Esophagus squamous epithelium (tissue), 5 donors: ENCODE measurements at regions not wholly inside any gene's neighbourhood (a gene's known extent, or its start where the extent isn't known, plus 50 kb on each side); places are given as distances from the start of the nearest gene placed in this dataset.

ENCODE experiments used
- DNase-seq: peaks from one replicate; lab custom pipeline; 2025; lab: John Stamatoyannopoulos, UW
- H3K27ac ChIP-seq, 4 donors: fragments of 200-600 bp; sonication (generic); one replicate each; pipeline ENCODE4 v1.5.1; 2016 to 2019; ENCODE audit warnings: mild to moderate bottlenecking in 1 of 4
- H3K27me3 ChIP-seq, 4 donors: fragments of 200-600 bp; sonication (generic); 1 replicate in 3 of 4; 2 replicates in 1 of 4; pipeline versions ENCODE4 v1.5.1 to v1.6.0; 2017 to 2021; ENCODE audit warnings: antibody characterized with exemption in 1 of 4
- H3K36me3 ChIP-seq, 3 donors: fragments of 200-600 bp; sonication (generic); one replicate each; pipeline ENCODE4 v1.5.1; 2016 to 2019
- H3K4me1 ChIP-seq, 3 donors: fragments of 200-600 bp; sonication (generic); one replicate each; pipeline ENCODE4 v1.5.1; 2017 to 2019
- H3K4me3 ChIP-seq, 4 donors: fragments of 200-600 bp; sonication (generic); 1 replicate in 3 of 4; 2 replicates in 1 of 4; pipeline ENCODE4 v1.5.1; 2016 to 2019; ENCODE audit warnings: mild to moderate bottlenecking in 2 of 4, moderate library complexity in 1 of 4
- H3K9me3 ChIP-seq, 3 donors: fragments of 200-600 bp; sonication (generic); one replicate each; pipeline ENCODE4 v1.5.1; 2016 to 2019
- POLR2A ChIP-seq, 4 donors: fragments of 450-650 bp; IDR thresholded peaks; one replicate each; pipeline ENCODE4 v1.6.1; 2017; ENCODE audit warnings: antibody characterized with exemption in 4 of 4, mild to moderate bottlenecking in 4 of 4, moderate library complexity in 3 of 4
- WGBS, 2 donors: methylation state at CpG; one replicate each; pipeline ENCODE4 v1.1.5; 2018; 5-methylcytosine and 5-hydroxymethylcytosine counted together
- intact Hi-C: fragments of 100-400 bp; cut with DNase I; formaldehyde crosslinking; loops from one replicate; pipeline ENCODE4 v1.15.0; 2022
- TF ChIP-seq, protein P1 (sequence below), 6 experiments: fragments of 450-650 bp in 4 of 6; fragments of 200-600 bp in 2 of 6; sonication (generic) in 2 of 6; IDR thresholded peaks; one replicate each; pipeline ENCODE4 v1.5.1; 2016 to 2019; ENCODE audit warnings: antibody characterized with exemption in 6 of 6, mild to moderate bottlenecking in 4 of 6, moderate library complexity in 4 of 6
- donor health status: DM: yes; HTN: yes; CAD: no.

DNA sequence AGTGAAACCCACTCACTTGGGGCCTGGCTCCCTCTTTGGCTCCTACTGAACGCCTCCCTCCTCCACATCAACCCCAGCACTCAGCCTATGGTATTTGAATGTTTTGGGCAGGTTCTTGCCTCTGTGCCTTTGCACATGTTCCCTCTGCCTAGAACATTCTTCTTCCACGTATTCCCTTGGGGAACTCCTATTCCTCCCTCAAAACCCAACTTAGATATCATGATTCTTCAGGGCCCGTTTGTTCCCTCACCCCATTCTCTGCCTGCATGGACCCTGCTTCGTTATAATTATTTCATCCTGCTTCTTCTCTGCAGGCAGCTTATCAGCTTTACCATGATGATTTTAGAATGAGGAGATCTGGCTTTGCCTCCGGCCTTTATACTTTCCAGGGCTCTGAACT, 215.0 kb upstream of the IER5L start:
- Histone ChIP-seq H3K9me3 (no peaks in the 10 kb centered on the region), H3K4me1 (no peaks in the 10 kb centered on the region), H3K27ac (no peak overlapping the region), H3K36me3 (no peaks in the 10 kb centered on the region), H3K27me3 (no peaks in the 10 kb centered on the region), H3K4me3 (no peak overlapping the region)
- DNase-seq = no peak
- TF ChIP-seq, protein P1, sequence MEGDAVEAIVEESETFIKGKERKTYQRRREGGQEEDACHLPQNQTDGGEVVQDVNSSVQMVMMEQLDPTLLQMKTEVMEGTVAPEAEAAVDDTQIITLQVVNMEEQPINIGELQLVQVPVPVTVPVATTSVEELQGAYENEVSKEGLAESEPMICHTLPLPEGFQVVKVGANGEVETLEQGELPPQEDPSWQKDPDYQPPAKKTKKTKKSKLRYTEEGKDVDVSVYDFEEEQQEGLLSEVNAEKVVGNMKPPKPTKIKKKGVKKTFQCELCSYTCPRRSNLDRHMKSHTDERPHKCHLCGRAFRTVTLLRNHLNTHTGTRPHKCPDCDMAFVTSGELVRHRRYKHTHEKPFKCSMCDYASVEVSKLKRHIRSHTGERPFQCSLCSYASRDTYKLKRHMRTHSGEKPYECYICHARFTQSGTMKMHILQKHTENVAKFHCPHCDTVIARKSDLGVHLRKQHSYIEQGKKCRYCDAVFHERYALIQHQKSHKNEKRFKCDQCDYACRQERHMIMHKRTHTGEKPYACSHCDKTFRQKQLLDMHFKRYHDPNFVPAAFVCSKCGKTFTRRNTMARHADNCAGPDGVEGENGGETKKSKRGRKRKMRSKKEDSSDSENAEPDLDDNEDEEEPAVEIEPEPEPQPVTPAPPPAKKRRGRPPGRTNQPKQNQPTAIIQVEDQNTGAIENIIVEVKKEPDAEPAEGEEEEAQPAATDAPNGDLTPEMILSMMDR (IDR thresholded peaks at IDR 0.05) = no peak
- no peak for TF ChIP-seq POLR2A (IDR thresholded peaks at IDR 0.05)
- WGBS, 2 donors = 91 to 97% methylated on average over 5 of the region's 5 CpGs
- intact Hi-C loops = no loop called here

GRCh38 chr9:129392093-129392541, 214.1 kb upstream of the IER5L start:
- H3K27me3 ChIP-seq = no peaks in the 10 kb centered on the region
- no peak for DNase-seq
- H3K36me3 ChIP-seq = no peaks in the 10 kb centered on the region
- WGBS, 2 donors = 48 to 59% methylated on average over 4 of the region's 12 CpGs
- H3K4me1 ChIP-seq = no peaks in the 10 kb centered on the region
- no peak for TF ChIP-seq POLR2A (IDR thresholded peaks at IDR 0.05)
- TF ChIP-seq, protein P1 (IDR thresholded peaks at IDR 0.05) = no peak
- H3K4me3 ChIP-seq = no peak overlapping the region
- intact Hi-C loops = no loop called here
- no peaks in the 10 kb centered on the region for H3K9me3 ChIP-seq
- H3K27ac ChIP-seq = no peak overlapping the region

- DNase-seq = no peak
- intact Hi-C loops = no loop called here
- 91% methylated on average over 7 to 12 of the region's 12 CpGs for WGBS, 2 donors
- no peaks in the 10 kb centered on the region for H3K4me1 ChIP-seq
- no peaks in the 10 kb centered on the region for H3K9me3 ChIP-seq
- TF ChIP-seq, protein P1 (IDR thresholded peaks at IDR 0.05) = no peak
- no peak for TF ChIP-seq POLR2A (IDR thresholded peaks at IDR 0.05)
- no peaks in the 10 kb centered on the region for H3K36me3 ChIP-seq
- H3K27ac ChIP-seq = no peak overlapping the region
- H3K4me3 ChIP-seq = no peak overlapping the region
- no peaks in the 10 kb centered on the region for H3K27me3 ChIP-seq
These were observed 213.2 kb upstream of the IER5L start for GRCh38 chr9:129391221-129391661.

DNA sequence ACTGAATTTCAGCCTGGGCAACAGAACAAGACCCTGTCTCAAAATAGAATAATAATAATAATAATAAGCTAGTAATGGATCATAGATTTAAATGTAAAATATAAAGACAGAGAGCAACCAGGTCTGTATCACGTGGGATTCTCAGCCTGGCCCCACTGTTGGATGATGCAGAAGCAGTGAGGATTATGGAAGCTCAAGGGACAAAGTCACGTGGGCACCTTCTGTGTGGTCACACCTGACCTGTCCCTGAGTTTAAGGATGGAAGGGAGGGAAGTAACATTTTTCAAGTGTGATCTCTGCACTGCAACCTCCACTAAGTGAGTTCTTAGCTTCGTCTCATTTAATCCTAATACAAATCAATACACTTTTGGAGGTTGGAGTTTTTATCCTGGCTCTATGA, 212.5 kb upstream of the IER5L start:
- no peak for TF ChIP-seq POLR2A (IDR thresholded peaks at IDR 0.05)
- TF ChIP-seq, protein P1 (IDR thresholded peaks at IDR 0.05) = no peak
- intact Hi-C loops = no loop called here

GRCh38 chr9:129387822-129388221, 209.8 kb upstream of the IER5L start:
- WGBS, 2 donors = 25 to 51% methylated on average over 3 of the region's 3 CpGs
- intact Hi-C loops = no loop called here

More for the DNA sequence above, 212.5 kb upstream of the IER5L start:
- no peaks in the 10 kb centered on the region for H3K4me1 ChIP-seq
- no peak overlapping the region for H3K4me3 ChIP-seq
- H3K36me3 ChIP-seq = no peaks in the 10 kb centered on the region
- no peak for DNase-seq
- no peaks in the 10 kb centered on the region for H3K9me3 ChIP-seq
- H3K27me3 ChIP-seq = no peaks in the 10 kb centered on the region
- no peak overlapping the region for H3K27ac ChIP-seq
- WGBS, 2 donors = 76 to 87% methylated on average over 3 of the region's 3 CpGs

More at GRCh38 chr9:129387822-129388221, 209.8 kb upstream of the IER5L start:
- TF ChIP-seq POLR2A (IDR thresholded peaks at IDR 0.05) = no peak
- TF ChIP-seq, protein P1 (IDR thresholded peaks at IDR 0.05) = no peak
- H3K9me3 ChIP-seq = no peaks in the 10 kb centered on the region
- H3K4me1 ChIP-seq = peaks cover 11 to 17% (median 14%) of the 10 kb centered on the region in 3 donors
- H3K36me3 ChIP-seq = no peaks in the 10 kb centered on the region
- H3K27me3 ChIP-seq = no peaks in the 10 kb centered on the region
- DNase-seq = no peak
- H3K4me3 ChIP-seq = no peak overlapping the region
- no peak overlapping the region for H3K27ac ChIP-seq
